Choroid plexus epithelial cell (primary cell): ENCODE measurements at regions not wholly inside any gene's neighbourhood (a gene's known extent, or its start where the extent isn't known, plus 50 kb on each side); places are given as distances from the start of the nearest gene placed in this dataset.
"Not testable (repeated sequence)": the region's sequence is repeated elsewhere in the genome, so short reads cannot be mapped to it uniquely, and the experiment has no call there.

ENCODE experiments used
- DNase-seq: peaks from one replicate; pipeline ENCODE4 v3.0.0-alpha.2; 2010; ENCODE audit warnings: low read depth
- H3K4me3 ChIP-seq: 2 replicates; pipeline ENCODE4 v1.5.1; 2011; ENCODE audit warnings: low read depth, mild to moderate bottlenecking, control low read depth, low read length, moderate library complexity
- TF ChIP-seq, protein P1 (sequence below): conservative IDR thresholded peaks from 2 replicates; pipeline ENCODE4 v1.5.1; 2011; ENCODE audit warnings: low read depth, mild to moderate bottlenecking, control low read depth, inconsistent platforms, low read length, moderate library complexity

DNA sequence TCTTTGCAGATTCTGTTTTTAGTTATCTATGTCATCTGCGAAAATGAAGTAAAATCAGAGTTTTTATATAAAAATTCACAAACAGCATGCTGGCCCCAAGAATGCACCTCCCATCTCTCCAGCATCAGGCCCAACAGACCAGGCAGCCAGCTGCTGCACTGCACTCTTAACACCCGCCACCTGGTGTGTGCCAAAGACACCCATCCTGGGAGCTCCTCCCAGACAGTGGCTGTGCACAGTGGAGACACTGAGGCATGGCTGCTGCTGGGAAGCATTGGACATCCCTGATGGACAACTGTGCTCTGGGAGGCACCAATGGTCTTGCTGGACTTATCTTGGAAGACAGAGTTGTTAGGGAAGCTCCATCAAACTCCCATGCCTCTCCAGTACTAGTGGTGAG is 817.2 kb downstream of the TMEM121 start:
- no peak for DNase-seq
- H3K4me3 ChIP-seq: no peak overlapping the region
- TF ChIP-seq, protein P1, sequence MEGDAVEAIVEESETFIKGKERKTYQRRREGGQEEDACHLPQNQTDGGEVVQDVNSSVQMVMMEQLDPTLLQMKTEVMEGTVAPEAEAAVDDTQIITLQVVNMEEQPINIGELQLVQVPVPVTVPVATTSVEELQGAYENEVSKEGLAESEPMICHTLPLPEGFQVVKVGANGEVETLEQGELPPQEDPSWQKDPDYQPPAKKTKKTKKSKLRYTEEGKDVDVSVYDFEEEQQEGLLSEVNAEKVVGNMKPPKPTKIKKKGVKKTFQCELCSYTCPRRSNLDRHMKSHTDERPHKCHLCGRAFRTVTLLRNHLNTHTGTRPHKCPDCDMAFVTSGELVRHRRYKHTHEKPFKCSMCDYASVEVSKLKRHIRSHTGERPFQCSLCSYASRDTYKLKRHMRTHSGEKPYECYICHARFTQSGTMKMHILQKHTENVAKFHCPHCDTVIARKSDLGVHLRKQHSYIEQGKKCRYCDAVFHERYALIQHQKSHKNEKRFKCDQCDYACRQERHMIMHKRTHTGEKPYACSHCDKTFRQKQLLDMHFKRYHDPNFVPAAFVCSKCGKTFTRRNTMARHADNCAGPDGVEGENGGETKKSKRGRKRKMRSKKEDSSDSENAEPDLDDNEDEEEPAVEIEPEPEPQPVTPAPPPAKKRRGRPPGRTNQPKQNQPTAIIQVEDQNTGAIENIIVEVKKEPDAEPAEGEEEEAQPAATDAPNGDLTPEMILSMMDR: no peak

DNA sequence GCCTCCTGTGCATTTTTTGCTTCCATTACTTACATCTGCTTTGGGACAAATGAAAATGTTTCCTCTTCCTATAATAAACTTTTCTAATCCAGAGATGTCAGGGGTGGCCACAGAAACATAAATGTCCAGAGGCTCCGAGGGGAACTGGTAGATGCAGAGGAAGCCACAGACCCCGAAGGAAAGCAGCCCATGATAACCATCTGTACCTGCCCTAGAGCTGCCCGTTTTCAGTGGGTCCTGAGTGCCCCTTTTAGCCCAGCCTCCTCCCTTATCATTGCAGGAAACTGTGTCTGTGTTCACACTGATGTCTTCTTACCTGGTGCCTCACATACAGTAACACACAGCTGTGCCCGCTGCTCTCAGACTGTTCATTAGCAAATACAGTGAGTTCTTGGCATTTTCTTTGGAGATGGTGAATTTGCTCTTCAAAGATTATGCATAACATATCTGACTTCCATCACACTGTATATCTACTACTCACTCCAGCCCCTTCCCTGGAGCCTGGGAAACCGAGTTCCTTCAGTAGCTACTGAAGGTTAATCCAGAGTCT is 817.8 kb downstream of the TMEM121 start:
- H3K4me3 ChIP-seq, DNase-seq: not testable (repeated sequence)

DNA sequence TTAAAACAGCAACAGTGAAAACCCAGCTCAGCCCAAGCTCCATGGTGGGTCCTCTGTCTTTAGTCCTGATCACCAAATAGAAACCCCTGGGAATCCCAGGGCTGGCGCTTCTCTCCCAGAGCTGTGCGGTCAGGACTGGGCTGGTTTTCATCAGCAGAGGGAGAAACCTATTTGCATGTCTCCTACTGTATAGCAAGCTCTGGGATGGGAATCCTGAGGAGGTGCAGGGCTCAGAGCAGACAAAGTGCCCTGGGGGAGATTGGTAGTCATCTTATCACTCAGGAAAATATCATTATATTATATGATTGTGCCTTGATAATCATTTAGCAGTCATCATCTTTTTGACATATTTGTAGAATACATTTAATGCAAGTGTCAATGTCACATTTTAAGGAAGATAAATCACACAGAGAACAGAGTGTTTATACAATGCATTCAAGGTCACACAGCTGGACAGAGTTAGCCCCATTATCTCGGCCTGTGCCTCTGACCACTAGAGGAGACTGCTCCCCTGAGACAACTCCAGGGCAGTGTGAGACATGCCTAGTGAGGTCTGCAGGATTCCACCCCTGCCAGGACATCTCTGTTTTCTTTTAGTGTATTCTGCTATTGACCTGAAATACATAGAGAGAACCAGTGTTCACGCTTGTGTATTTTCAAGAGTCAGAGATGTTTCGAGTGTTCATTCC is 818.6 kb downstream of the TMEM121 start:
- DNase-seq, H3K4me3 ChIP-seq: not testable (repeated sequence)

DNA sequence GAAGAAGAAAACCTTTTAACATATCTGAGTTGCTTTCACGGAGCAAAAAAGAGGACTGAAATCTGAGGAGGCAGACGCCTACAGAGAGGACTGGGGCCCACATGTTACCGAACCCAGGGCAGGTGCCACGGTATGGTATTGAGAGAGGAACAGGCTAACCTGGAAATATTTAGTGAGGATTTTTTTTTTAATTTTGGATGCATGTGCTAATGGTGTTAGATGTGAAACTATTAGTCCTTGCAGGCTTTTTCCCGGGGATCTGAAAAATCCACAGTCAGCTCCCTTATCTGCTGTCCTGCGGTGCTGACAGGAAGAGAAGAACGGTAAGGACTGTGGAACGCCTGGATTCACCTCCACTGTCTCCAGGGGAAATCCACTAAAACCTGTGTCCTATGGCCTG is 819.7 kb downstream of the TMEM121 start:
- DNase-seq: no peak
- no peak overlapping the region for H3K4me3 ChIP-seq
- TF ChIP-seq, protein P1: no peak

DNA sequence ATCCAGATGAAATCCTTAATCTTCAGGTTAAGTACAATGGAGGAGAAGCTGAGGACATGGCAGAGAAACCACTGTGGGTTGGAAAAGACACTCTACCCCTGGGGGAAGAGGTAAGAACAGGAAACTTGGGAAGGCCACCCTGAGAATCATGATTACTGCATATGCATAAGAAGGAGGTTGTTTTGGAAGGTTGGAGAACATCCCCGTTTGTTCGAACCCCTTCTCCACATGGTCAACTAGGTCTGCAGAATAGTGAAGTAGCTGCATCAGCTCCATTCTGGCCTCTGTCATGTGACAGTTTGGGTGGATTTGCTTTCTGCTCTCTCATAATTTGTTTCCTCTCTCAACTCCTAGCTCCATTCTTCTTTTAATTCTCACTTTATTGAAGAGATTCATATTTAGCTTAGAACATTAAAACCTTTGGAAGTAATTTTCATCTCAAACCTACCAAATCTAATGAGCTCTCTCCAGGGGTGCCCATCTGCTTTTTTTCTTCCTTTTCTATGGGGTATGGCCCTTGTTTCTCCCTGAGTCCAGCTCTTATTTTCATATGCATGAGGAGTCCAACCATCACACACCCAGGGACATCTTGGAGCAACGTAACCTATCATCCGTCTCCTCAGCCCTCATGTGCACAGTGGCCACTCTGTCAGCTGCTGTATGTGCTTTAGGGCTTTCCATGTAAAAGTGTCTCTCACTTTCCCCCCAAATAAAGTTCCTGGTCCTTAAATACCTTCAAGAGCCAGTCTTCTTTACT is 820.3 kb downstream of the TMEM121 start:
- no peak for DNase-seq
- no peak overlapping the region for H3K4me3 ChIP-seq
- TF ChIP-seq, protein P1: no peak

DNA sequence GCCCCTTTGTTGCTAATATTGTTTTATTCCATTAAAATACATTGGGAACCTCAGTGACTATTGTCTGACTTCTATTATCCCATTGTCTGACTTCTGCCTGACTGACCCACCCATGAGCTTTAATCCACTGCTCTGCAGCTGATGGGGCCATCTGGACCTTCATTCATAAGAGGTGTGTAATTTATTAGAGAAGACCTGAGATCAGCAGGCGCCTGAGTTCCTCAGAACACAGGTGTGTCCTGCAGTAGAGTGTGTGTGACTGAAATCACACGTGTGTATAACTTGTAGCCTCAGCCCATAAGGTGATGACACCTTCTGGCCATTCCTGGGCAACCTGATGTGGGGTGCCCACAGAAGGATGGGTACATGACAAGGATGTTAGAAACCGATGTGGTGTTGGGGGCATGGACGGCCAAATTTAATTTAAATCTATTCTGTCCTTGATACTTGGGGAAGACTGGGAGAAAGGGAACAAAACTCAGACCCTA is 821.0 kb downstream of the TMEM121 start:
- no peak overlapping the region for H3K4me3 ChIP-seq
- TF ChIP-seq, protein P1: no peak
- no peak for DNase-seq

DNA sequence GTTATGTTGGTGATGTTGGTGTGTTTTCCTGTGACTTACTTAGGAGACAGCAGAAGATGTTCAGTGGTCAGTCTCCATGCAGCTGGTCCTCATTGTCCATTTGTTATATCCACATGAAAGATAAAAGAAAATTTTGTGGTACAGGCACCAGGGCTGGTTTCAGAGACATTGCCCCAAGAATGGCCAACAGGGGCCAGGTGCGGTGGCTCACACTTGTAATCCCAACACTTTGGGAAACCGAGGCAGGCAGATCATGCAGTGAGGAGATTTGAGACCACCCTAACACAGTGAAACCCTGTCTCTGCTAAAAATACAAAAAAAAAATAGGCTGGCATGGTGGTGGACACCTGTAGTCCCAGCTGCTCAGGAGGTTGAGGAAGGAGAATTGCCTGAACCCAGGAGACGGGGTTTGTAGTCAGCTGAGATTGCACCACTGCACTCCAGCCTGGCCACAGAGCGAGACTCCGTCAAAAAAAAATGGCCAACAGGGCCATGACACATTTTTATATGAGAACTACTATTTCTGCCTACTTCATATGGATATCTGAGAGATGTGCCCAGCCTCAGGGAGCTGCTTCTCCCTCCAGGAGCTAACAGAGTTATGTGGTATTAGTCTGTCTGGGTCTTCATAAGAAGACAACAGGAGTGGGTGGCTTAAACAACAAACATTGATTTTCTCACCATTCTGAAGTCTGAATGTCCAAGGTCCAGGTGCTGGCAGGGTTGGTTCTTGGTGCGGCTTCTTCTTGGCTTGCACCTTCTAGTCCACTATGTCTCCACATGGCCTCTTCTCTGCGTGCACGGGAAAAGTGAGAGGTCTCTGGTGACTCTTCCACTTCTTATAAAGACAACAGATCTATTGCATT is 821.7 kb downstream of the TMEM121 start:
- H3K4me3 ChIP-seq: no peak overlapping the region
- TF ChIP-seq, protein P1: no peak
- no peak for DNase-seq

DNA sequence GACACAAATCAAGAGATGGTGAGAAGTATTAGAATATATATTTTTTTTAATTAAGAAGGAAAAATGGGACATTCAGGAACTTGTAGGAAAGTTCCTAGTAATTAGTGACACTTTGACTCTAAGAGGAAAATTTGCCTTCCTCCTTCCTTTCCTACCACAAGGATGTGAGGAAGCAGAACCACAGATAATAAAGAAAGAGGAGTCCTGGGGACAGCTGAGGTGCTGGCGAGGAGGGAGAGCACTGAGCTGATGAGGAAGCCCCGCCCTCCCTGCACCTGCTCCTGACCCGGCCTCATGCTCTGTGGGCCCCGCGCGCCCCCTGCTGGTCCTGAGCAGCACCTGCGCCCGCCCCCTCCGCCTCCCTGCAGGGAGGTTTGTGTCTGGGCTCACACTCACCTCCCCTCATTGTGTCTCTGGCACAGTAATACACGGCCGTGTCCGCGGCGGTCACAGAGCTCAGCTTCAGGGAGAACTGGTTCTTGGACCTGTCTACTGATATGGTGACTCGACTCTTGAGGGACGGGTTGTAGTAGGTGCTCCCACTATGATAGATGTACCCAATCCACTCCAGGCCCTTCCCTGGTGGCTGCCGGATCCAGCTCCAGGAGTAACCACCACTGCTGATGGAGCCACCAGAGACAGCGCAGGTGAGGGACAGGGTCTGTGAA is 822.6 kb downstream of the TMEM121 start:
- not testable (repeated sequence) for H3K4me3 ChIP-seq, DNase-seq

DNA sequence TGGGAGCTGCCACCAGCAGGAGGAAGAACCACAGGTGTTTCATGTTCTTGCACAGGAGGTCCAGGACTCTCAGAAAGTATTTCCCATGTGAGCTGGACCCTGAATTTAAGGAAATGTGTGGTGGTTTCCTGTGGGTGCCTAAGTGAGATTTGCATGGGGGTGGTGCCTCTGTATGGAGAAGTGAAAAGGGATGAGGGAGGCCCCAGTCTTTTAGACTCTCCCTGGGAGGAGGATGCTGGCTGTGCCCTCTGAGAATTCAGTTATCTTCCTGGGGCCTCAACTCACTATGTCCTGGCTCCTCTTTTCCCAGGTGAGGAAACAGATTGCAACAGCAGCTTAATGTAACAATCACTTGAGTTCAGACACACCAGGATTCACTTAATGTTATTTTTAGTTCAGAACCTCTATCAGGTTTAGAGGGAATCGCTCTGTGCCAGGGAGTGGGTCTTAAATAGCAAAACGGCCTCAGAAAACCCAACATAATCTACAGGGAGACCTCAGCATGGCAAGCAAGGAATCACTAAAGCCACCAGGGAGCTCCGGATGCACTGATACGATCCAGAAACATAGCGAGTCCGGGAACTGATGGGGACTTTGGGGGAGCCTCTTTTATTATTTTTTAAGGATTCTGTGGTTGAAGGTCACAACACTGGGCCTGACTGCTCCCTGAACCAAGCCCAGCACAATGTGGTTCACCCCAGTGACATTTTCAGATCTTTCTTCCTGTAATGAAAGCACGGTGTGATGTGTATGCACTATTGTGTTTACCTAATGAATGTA is 823.5 kb downstream of the TMEM121 start:
- not testable (repeated sequence) for H3K4me3 ChIP-seq, DNase-seq

DNA sequence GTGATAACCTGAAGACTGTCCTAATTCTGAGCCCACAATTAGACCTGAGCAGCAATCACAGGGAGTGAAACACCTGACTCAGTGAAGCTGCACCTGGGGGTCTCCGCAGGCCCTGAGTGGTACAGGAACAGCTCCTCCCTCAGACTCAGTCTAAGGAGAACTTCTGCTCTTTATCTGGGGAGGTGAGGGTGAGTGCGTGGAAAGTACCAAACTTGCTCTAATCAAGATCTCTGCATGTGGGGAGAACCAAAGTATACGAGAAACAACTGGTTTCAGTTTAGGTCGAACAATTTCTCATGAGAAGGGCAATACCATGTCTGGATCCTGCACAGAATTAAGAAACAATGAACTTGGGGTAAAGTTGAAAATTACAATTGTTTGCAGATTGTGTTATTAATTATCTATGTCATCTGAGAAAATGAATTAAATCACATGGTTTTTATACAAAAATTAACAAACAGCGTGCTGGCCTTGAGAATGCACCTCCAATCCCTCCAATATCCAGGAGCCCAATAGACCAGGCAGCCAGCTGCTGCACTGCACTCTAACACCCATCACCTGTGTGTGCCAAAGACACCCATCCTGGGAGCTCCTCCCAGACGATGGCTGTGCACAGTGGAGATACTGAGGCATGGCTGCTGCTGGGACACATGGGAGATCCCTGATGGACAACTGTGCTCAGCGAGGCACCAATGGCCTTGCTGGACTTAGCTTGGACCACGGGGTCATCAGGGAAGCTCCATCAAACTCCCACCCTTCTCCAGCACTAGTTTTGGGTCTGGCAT is 828.8 kb downstream of the TMEM121 start:
- not testable (repeated sequence) for H3K4me3 ChIP-seq, DNase-seq
